ENCODE measurements at regions not wholly inside any gene's neighbourhood (a gene's known extent, or its start where the extent isn't known, plus 50 kb on each side); places are given as distances from the start of the nearest gene placed in this dataset.

DNA sequence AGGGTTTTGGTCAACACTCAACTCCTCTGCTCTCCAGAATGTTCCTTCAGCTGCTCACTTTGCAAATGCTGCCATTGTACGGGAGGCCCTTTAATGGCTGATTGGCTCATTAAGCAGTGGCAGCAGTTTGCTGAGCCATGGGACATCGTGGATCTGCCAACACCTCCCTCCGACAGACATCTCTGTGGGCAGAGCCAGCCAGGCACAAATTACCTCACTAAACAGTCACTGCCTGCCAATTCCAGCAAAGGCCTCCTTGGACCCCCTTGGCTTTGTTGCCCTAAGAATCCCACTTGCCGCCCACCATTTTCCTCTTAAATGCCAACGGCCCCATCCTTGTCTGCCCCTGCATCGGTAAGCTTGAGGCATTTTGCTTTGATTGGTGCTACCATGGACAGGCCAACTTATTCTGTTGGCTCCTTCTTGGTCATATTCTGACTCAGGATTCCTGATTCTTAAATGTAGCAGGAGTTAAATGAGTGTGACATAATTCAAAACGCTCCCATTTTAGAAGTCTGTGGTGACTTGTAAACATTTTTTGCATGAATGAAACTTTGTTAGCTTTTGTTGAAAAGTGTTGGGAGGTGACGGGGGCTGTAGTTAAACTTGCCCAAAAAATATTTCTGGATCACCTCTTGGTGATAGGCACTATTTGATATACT is 57.5 kb upstream of the LMO2 start:
- TF ChIP-seq FOXA1 (IDR thresholded peaks at IDR 0.05) (no peak), ARNT (IDR thresholded peaks at IDR 0.05) (no peak), SP1 (IDR thresholded peaks at IDR 0.05) (no peak), TARDBP (IDR thresholded peaks at IDR 0.05) (no peak), ZNF384 (IDR thresholded peaks at IDR 0.05) (no peak), SUZ12 (IDR thresholded peaks at IDR 0.05) (no peak), FOXM1 (IDR thresholded peaks at IDR 0.05; ENCODE audit: borderline replicate concordance) (no peak), L3MBTL2 (conservative IDR thresholded peaks at IDR 0.05) (no peak), NFRKB (IDR thresholded peaks at IDR 0.05) (no peak), BHLHE40 (IDR thresholded peaks at IDR 0.05; ENCODE audit: borderline replicate concordance) (no peak), HDGF (IDR thresholded peaks at IDR 0.05; ENCODE audit: borderline replicate concordance) (no peak), FOXK2 (IDR thresholded peaks at IDR 0.05) (no peak), ELF4 (IDR thresholded peaks at IDR 0.05) (no peak)
- TF ChIP-seq, protein P1, sequence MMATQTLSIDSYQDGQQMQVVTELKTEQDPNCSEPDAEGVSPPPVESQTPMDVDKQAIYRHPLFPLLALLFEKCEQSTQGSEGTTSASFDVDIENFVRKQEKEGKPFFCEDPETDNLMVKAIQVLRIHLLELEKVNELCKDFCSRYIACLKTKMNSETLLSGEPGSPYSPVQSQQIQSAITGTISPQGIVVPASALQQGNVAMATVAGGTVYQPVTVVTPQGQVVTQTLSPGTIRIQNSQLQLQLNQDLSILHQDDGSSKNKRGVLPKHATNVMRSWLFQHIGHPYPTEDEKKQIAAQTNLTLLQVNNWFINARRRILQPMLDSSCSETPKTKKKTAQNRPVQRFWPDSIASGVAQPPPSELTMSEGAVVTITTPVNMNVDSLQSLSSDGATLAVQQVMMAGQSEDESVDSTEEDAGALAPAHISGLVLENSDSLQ (IDR thresholded peaks at IDR 0.05), result no peak

Data from HEK293T (cell line).